Tibial nerve (tissue), 3 donors: ENCODE measurements at regions not wholly inside any gene's neighbourhood (a gene's known extent, or its start where the extent isn't known, plus 50 kb on each side); places are given as distances from the start of the nearest gene placed in this dataset.

Experiments used
- CTCF ChIP-seq, 5 experiments: fragments of 200-600 bp in 3 of 5; fragments of 450-650 bp in 2 of 5; sonication (generic) in 3 of 5; IDR thresholded peaks; one replicate each; pipeline ENCODE4 v1.5.1; 2016 to 2019; ENCODE audit warnings: antibody characterized with exemption in 5 of 5, mild to moderate bottlenecking in 3 of 5, moderate library complexity in 2 of 5
- POLR2A ChIP-seq, 2 donors: fragments of 450-650 bp; IDR thresholded peaks; one replicate each; pipeline ENCODE4 v1.6.1; 2017; ENCODE audit warnings: antibody characterized with exemption in 2 of 2, mild to moderate bottlenecking in 2 of 2, moderate library complexity in 2 of 2

GRCh38 chr15:101120987-101121386 is 130.9 kb downstream of the CHSY1 start:
- TF ChIP-seq CTCF (IDR thresholded peaks at IDR 0.05) (no peak), POLR2A (IDR thresholded peaks at IDR 0.05) (no peak)
